Sigmoid colon (tissue), 6 donors: ENCODE measurements at regions not wholly inside any gene's neighbourhood (a gene's known extent, or its start where the extent isn't known, plus 50 kb on each side); places are given as distances from the start of the nearest gene placed in this dataset.

Experiments used
- DNase-seq: peaks from one replicate; pipeline ENCODE4 v3.0.0-alpha.2; 2019
- H3K27ac ChIP-seq, 4 donors: fragments of 200-600 bp; sonication (generic); one replicate each; pipeline ENCODE4 v1.5.1; 2016 to 2019; ENCODE audit warnings: mild to moderate bottlenecking in 1 of 4
- H3K27me3 ChIP-seq, 3 donors: fragments of 200-600 bp; sonication (generic); one replicate each; pipeline ENCODE4 v1.5.1; 2019; ENCODE audit warnings: mild to moderate bottlenecking in 1 of 3
- H3K36me3 ChIP-seq, 4 donors: fragments of 200-600 bp; sonication (generic); one replicate each; pipeline ENCODE4 v1.5.1; 2016 to 2019
- H3K4me1 ChIP-seq, 4 donors: fragments of 200-600 bp; sonication (generic); one replicate each; pipeline ENCODE4 v1.5.1; 2017 to 2019
- H3K4me3 ChIP-seq, 4 donors: fragments of 200-600 bp; sonication (generic); one replicate each; pipeline ENCODE4 v1.5.1; 2017 to 2019; ENCODE audit warnings: mild to moderate bottlenecking in 2 of 4, moderate library complexity in 1 of 4
- H3K9me3 ChIP-seq, 4 donors: fragments of 200-600 bp in 3 of 4; sonication (generic) in 3 of 4; one replicate each; pipeline versions ENCODE4 v1.5.1 to v1.6.1; 2013 to 2019
- CTCF ChIP-seq, 4 experiments: fragments of 450-650 bp in 3 of 4; fragments of 200-600 bp in 1 of 4; IDR thresholded peaks; one replicate each; pipeline ENCODE4 v1.5.1; 2016 to 2019; ENCODE audit warnings: antibody characterized with exemption in 4 of 4, mild to moderate bottlenecking in 3 of 4, moderate library complexity in 2 of 4
- EP300 ChIP-seq, 4 donors: sonication (generic); formaldehyde crosslinking; IDR thresholded peaks; one replicate each; pipeline ENCODE4 v1.6.1; 2017; ENCODE audit warnings: antibody characterized with exemption in 4 of 4
- POLR2A ChIP-seq, 2 donors: fragments of 450-650 bp; IDR thresholded peaks; one replicate each; pipeline ENCODE4 v1.6.1; 2016; ENCODE audit warnings: antibody characterized with exemption in 2 of 2, mild to moderate bottlenecking in 2 of 2, moderate library complexity in 2 of 2
- POLR2AphosphoS5 ChIP-seq, 4 donors: sonication (generic); formaldehyde crosslinking; IDR thresholded peaks; one replicate each; pipeline ENCODE4 v1.6.1; 2017; ENCODE audit warnings: antibody characterized with exemption in 4 of 4
- WGBS, 2 donors: extraction: QIAGEN DNeasy Blood & Tissue Kit; methylation state at CpG; one replicate each; pipeline ENCODE4 v1.1.7; 2013; 5-methylcytosine and 5-hydroxymethylcytosine counted together
- intact Hi-C: fragments of 100-400 bp; cut with DNase I; formaldehyde crosslinking; loops from one replicate; pipeline ENCODE4 v1.15.1; 2023
- donor health status: healthy with polysubstance abuse.
- donor health status: healthy.

- intact Hi-C loops: no loop called here
- Histone ChIP-seq H3K4me3 (no peak overlapping the region), H3K4me1 (peaks cover 0 to 13% (median 12%) of the 10 kb centered on the region in 4 donors), H3K27ac (no peak overlapping the region), H3K27me3 (no peaks in the 10 kb centered on the region), H3K9me3 (no peaks in the 10 kb centered on the region), H3K36me3 (no peaks in the 10 kb centered on the region)
- DNase-seq: no peak
- no peak for TF ChIP-seq POLR2AphosphoS5 (IDR thresholded peaks at IDR 0.05)
- no peak for TF ChIP-seq CTCF (IDR thresholded peaks at IDR 0.05)
- no peak for TF ChIP-seq POLR2A (IDR thresholded peaks at IDR 0.05)
- TF ChIP-seq EP300 (IDR thresholded peaks at IDR 0.05): no peak
- 55 to 72% methylated on average over 3 of the region's 3 CpGs for WGBS, 2 donors
Measured at GRCh38 chr2:9114458-9114857, 92.2 kb upstream of the ASAP2 start.

GRCh38 chr2:9113916-9114315 lies 92.7 kb upstream of the ASAP2 start:
- intact Hi-C loops: no loop called here
- 62 to 66% methylated on average over 5 of the region's 5 CpGs for WGBS, 2 donors
- Histone ChIP-seq H3K27ac (no peak overlapping the region), H3K27me3 (no peaks in the 10 kb centered on the region), H3K36me3 (no peaks in the 10 kb centered on the region), H3K4me3 (no peak overlapping the region), H3K9me3 (no peaks in the 10 kb centered on the region), H3K4me1 (peaks cover 0 to 13% (median 12%) of the 10 kb centered on the region in 4 donors)
- DNase-seq: no peak
- TF ChIP-seq POLR2A (IDR thresholded peaks at IDR 0.05) (no peak), CTCF (IDR thresholded peaks at IDR 0.05) (no peak), EP300 (IDR thresholded peaks at IDR 0.05) (no peak), POLR2AphosphoS5 (IDR thresholded peaks at IDR 0.05) (no peak)

GRCh38 chr2:9113262-9113661 lies 93.3 kb upstream of the ASAP2 start:
- TF ChIP-seq POLR2AphosphoS5 (IDR thresholded peaks at IDR 0.05): no peak
- TF ChIP-seq CTCF (IDR thresholded peaks at IDR 0.05): no peak
- TF ChIP-seq EP300 (IDR thresholded peaks at IDR 0.05): no peak
- no peak for TF ChIP-seq POLR2A (IDR thresholded peaks at IDR 0.05)
- H3K27me3 ChIP-seq: no peaks in the 10 kb centered on the region
- 85 to 88% methylated on average over 6 of the region's 6 CpGs for WGBS, 2 donors
- intact Hi-C loops: no loop called here
- DNase-seq: no peak
- H3K36me3 ChIP-seq: no peaks in the 10 kb centered on the region
- H3K4me3 ChIP-seq: no peak overlapping the region
- peaks cover 0 to 15% (median 12%) of the 10 kb centered on the region in 4 donors for H3K4me1 ChIP-seq
- H3K9me3 ChIP-seq: no peaks in the 10 kb centered on the region
- no peak overlapping the region for H3K27ac ChIP-seq

- 60 to 75% methylated on average over 23 of the region's 23 CpGs for WGBS, 2 donors
- peak overlapping the region in 1 of 4 donors; percentile 32 for H3K27ac ChIP-seq
- no peaks in the 10 kb centered on the region for H3K9me3 ChIP-seq
- TF ChIP-seq POLR2AphosphoS5 (IDR thresholded peaks at IDR 0.05) (peak in 3 of 4 donors; percentile 17 to 65 (median 25)), CTCF (IDR thresholded peaks at IDR 0.05) (no peak)
- DNase-seq: peak; percentile 84
- H3K27me3 ChIP-seq: no peaks in the 10 kb centered on the region
- H3K4me1 ChIP-seq: peaks cover 0 to 25% (median 20%) of the 10 kb centered on the region in 4 donors
- H3K36me3 ChIP-seq: no peaks in the 10 kb centered on the region
- intact Hi-C loops: no loop called here
- no peak overlapping the region for H3K4me3 ChIP-seq
Measured at GRCh38 chr2:9112079-9112721, 94.4 kb upstream of the ASAP2 start.
